ENCODE measurements at regions not wholly inside any gene's neighbourhood (a gene's known extent, or its start where the extent isn't known, plus 50 kb on each side); places are given as distances from the start of the nearest gene placed in this dataset.

GRCh38 chr12:75892731-75893408, 138.7 kb downstream of the PHLDA1 start (continued):
- TF ChIP-seq ZNF76 (CRISPR knock-in tag; IDR thresholded peaks at IDR 0.05; ENCODE audit: borderline replicate concordance) (0 out of 2 replicates have a peak, but pooled peaks have one; percentile 73), ZNF140 (CRISPR knock-in tag; IDR thresholded peaks at IDR 0.05) (no peak; the same call in 1 of the 2 replicates), SPI1 (IDR thresholded peaks at IDR 0.05; ENCODE audit: borderline replicate concordance, low read depth, low read length) (peak; percentile 77), PHF20 (IDR thresholded peaks at IDR 0.05; ENCODE audit: partially characterized antibody) (peak; percentile 31), MBD2 (IDR thresholded peaks at IDR 0.05; ENCODE audit: borderline replicate concordance, low read depth) (peak; percentile 85; the same call in 1 of the 2 replicates), TAF9B (IDR thresholded peaks at IDR 0.05; ENCODE audit: partially characterized antibody) (peak; percentile 27), ZBTB33 (CRISPR knock-in tag; IDR thresholded peaks at IDR 0.05) (peak; percentile 77; the same call in 1 of the 2 replicates), SAFB (IDR thresholded peaks at IDR 0.05; ENCODE audit: borderline replicate concordance, low read depth, low read length) (no peak), ZNF232 (CRISPR knock-in tag; IDR thresholded peaks at IDR 0.05) (no peak), CTCF (IDR thresholded peaks at IDR 0.05 in 2 of 3, conservative IDR thresholded peaks at IDR 0.05 in 1 of 3; ENCODE audit: insufficient read depth in 2 of 3, low read depth in 1 of 3, low read length in 3 of 3) (peak in 1 of 3 experiments; percentile 10; a peak in 1 of 6 replicates), NEUROD1 (IDR thresholded peaks at IDR 0.05; ENCODE audit: borderline replicate concordance, low read depth, low read length, partially characterized antibody) (peak; percentile 80), ZNF143 (CRISPR knock-in tag; IDR thresholded peaks at IDR 0.05) (no peak), ZNF347 (CRISPR knock-in tag; IDR thresholded peaks at IDR 0.05; ENCODE audit: low read depth) (no peak), DMBX1 (CRISPR knock-in tag; IDR thresholded peaks at IDR 0.05; ENCODE audit: borderline replicate concordance) (peak; percentile 96), NR2C2 (CRISPR knock-in tag; IDR thresholded peaks at IDR 0.05) (no peak), NR2C2 (tag; IDR thresholded peaks at IDR 0.05) (peak; percentile 69), NFYB (IDR thresholded peaks at IDR 0.05; ENCODE audit: extremely low read depth, insufficient read length) (no peak), GATAD2A (IDR thresholded peaks at IDR 0.05) (peak; percentile 96), YY1 (IDR thresholded peaks at IDR 0.05; ENCODE audit: borderline replicate concordance in 1 of 3, control insufficient read depth in 1 of 3, extremely low read depth in 1 of 3, insufficient read depth in 3 of 3, insufficient read length in 1 of 3, insufficient replicate concordance in 2 of 3, low read depth in 1 of 3, low read length in 2 of 3) (peak in 1 of 3 experiments; percentile 87), ARNT (IDR thresholded peaks at IDR 0.05) (peak; percentile 90 to 97), MYBL2 (IDR thresholded peaks at IDR 0.05; ENCODE audit: low read depth) (peak; percentile 69; the same call in 1 of the 2 replicates), MYBL2 (CRISPR knock-in tag; IDR thresholded peaks at IDR 0.05; ENCODE audit: borderline replicate concordance) (no peak), ZZZ3 (IDR thresholded peaks at IDR 0.05) (no peak), GTF2B (IDR thresholded peaks at IDR 0.05; ENCODE audit: extremely low read depth, insufficient read length) (no peak), MAFK (IDR thresholded peaks at IDR 0.05; ENCODE audit: low read length) (no peak)
